ENCODE measurements at regions not wholly inside any gene's neighbourhood (a gene's known extent, or its start where the extent isn't known, plus 50 kb on each side); places are given as distances from the start of the nearest gene placed in this dataset.

DNA sequence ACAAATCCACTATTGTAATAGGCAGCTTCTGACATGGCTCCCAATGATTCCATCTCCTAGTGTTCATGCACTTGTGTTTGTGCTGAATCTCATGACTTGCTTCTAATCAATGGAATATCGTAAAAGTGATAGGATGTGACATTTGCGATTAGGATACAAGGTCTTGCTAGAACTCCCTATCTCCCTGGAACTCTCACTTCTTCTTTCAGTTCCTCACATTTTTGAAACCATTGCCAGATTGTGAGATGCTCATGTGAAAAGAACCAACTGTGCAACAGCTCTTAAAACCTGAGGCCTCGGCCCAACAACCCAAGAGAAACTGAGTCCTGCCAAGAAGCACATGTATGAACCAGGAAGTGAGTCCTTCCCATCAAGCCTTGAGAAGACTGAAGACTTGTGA, 226.9 kb upstream of the DTNA start:
- no peak overlapping the region for H3K9ac ChIP-seq (ENCODE audit: extremely low read depth, low read length, poor library complexity, severe bottlenecking)
- WGBS, 2 experiments (ENCODE audit: insufficient coverage in 1 of 2, insufficient read length in 1 of 2): 95% methylated on average over 3 of the region's 3 CpGs

DNA sequence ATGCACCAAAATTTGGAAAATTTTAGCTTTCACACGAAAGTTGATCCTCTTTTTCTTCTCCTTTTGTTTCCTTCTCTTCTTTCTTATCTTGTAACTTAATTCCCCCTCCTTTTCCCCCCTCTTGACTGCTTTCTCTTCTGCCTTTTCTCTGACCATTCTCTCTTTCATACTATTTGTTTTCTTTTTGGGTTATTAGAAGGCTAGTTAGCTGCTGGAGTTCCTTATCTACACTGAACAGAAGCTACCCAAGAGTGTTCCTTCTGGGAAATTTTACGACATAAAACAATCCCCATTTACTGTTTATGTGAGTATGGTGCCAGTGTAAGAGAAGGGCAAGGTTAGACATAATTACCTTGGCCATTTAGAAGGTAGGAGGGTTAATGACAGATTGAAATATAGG, 218.4 kb upstream of the DTNA start:
- H3K9ac ChIP-seq (ENCODE audit: extremely low read depth, low read length, poor library complexity, severe bottlenecking): no peak overlapping the region
- Mint-ChIP-seq H3K36me3 (ENCODE audit: low read depth) (no peaks in the 10 kb centered on the region), H3K9me3 (no peaks in the 10 kb centered on the region), H3K27me3 (ENCODE audit: insufficient read depth) (no peaks in the 10 kb centered on the region), H3K27ac (peak overlapping the region; percentile 53), H3K4me1 (peaks cover 29% of the 10 kb centered on the region), H3K4me3 (no peak overlapping the region)
- no peak for DNase-seq
- no peaks in the 10 kb centered on the region for H3K27me3 ChIP-seq (ENCODE audit: control insufficient read depth, insufficient read depth, low read length, poor library complexity, severe bottlenecking)
- H3K27ac ChIP-seq (ENCODE audit: low read depth, low read length): no peak overlapping the region
- TF ChIP-seq, protein P1, sequence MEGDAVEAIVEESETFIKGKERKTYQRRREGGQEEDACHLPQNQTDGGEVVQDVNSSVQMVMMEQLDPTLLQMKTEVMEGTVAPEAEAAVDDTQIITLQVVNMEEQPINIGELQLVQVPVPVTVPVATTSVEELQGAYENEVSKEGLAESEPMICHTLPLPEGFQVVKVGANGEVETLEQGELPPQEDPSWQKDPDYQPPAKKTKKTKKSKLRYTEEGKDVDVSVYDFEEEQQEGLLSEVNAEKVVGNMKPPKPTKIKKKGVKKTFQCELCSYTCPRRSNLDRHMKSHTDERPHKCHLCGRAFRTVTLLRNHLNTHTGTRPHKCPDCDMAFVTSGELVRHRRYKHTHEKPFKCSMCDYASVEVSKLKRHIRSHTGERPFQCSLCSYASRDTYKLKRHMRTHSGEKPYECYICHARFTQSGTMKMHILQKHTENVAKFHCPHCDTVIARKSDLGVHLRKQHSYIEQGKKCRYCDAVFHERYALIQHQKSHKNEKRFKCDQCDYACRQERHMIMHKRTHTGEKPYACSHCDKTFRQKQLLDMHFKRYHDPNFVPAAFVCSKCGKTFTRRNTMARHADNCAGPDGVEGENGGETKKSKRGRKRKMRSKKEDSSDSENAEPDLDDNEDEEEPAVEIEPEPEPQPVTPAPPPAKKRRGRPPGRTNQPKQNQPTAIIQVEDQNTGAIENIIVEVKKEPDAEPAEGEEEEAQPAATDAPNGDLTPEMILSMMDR (conservative IDR thresholded peaks at IDR 0.05): no peak
- H3K9me3 ChIP-seq (ENCODE audit: control insufficient read depth, low read length): no peaks in the 10 kb centered on the region
- no peaks in the 10 kb centered on the region for H3K36me3 ChIP-seq (ENCODE audit: control insufficient read depth, insufficient read depth, low read length)
- H3K4me3 ChIP-seq (ENCODE audit: low read length): peak overlapping the region; percentile 15
- H3K4me1 ChIP-seq (ENCODE audit: control insufficient read depth, insufficient read depth, low read length): no peaks in the 10 kb centered on the region
- 64 to 72% methylated on average over 2 of the region's 2 CpGs for WGBS, 2 experiments (ENCODE audit: insufficient coverage in 1 of 2, insufficient read length in 1 of 2)

More for the DNA sequence above, 226.9 kb upstream of the DTNA start:
- no peaks in the 10 kb centered on the region for H3K27me3 ChIP-seq (ENCODE audit: control insufficient read depth, insufficient read depth, low read length, poor library complexity, severe bottlenecking)
- H3K36me3 ChIP-seq (ENCODE audit: control insufficient read depth, insufficient read depth, low read length): no peaks in the 10 kb centered on the region
- no peak for DNase-seq
- Mint-ChIP-seq H3K4me1 (peaks cover 16% of the 10 kb centered on the region), H3K27ac (no peak overlapping the region), H3K36me3 (ENCODE audit: low read depth) (no peaks in the 10 kb centered on the region), H3K9me3 (peaks cover 4% of the 10 kb centered on the region), H3K27me3 (ENCODE audit: insufficient read depth) (no peaks in the 10 kb centered on the region), H3K4me3 (no peak overlapping the region)
- H3K4me1 ChIP-seq (ENCODE audit: control insufficient read depth, insufficient read depth, low read length): no peaks in the 10 kb centered on the region
- H3K4me3 ChIP-seq (ENCODE audit: low read length): no peak overlapping the region
- no peak overlapping the region for H3K27ac ChIP-seq (ENCODE audit: low read depth, low read length)
- peaks cover 6% of the 10 kb centered on the region for H3K9me3 ChIP-seq (ENCODE audit: control insufficient read depth, low read length)
- TF ChIP-seq, protein P1 (conservative IDR thresholded peaks at IDR 0.05): no peak

DNA sequence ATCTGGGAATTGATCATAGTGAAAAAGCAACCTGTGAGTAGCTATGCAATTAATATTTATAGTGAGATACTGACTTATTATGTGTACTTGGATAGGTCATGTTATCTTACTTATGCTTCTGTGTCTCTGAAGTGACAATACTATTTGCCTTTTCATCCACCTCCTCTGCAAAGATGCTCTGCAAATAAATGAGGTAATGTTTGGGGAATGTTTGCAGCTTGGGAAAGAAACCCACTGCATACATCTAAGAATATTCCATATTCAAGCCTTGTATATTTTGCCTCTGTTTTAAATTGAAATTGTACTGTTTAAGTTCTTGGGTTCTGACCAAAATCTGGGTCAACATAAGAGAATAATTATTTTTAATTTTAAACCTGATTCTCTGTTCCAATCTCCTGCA, 217.4 kb upstream of the DTNA start:
- Mint-ChIP-seq H3K9me3 (no peaks in the 10 kb centered on the region), H3K27me3 (ENCODE audit: insufficient read depth) (no peaks in the 10 kb centered on the region), H3K4me3 (peak overlapping the region; percentile 82), H3K27ac (peak overlapping the region; percentile 98), H3K4me1 (peaks cover 29% of the 10 kb centered on the region), H3K36me3 (ENCODE audit: low read depth) (no peaks in the 10 kb centered on the region)
- Histone ChIP-seq H3K4me3 (ENCODE audit: low read length) (peak overlapping the region; percentile 84), H3K4me1 (ENCODE audit: control insufficient read depth, insufficient read depth, low read length) (no peaks in the 10 kb centered on the region), H3K36me3 (ENCODE audit: control insufficient read depth, insufficient read depth, low read length) (no peaks in the 10 kb centered on the region), H3K9me3 (ENCODE audit: control insufficient read depth, low read length) (no peaks in the 10 kb centered on the region), H3K9ac (ENCODE audit: extremely low read depth, low read length, poor library complexity, severe bottlenecking) (peak overlapping the region; percentile 93), H3K27me3 (ENCODE audit: control insufficient read depth, insufficient read depth, low read length, poor library complexity, severe bottlenecking) (no peaks in the 10 kb centered on the region), H3K27ac (ENCODE audit: low read depth, low read length) (no peak overlapping the region)
- no peak for DNase-seq
- TF ChIP-seq, protein P1 (conservative IDR thresholded peaks at IDR 0.05): no peak
